ENCODE measurements at regions not wholly inside any gene's neighbourhood (a gene's known extent, or its start where the extent isn't known, plus 50 kb on each side); places are given as distances from the start of the nearest gene placed in this dataset.

- no peak overlapping the region for H3K27ac ChIP-seq
- TF ChIP-seq CTCF (IDR thresholded peaks at IDR 0.05) (no peak), ZFX (IDR thresholded peaks at IDR 0.05; ENCODE audit: borderline replicate concordance) (no peak)
Observed at GRCh38 chr3:163315786-163316185, 1762.5 kb downstream of the SI start.

- no peak overlapping the region for H3K27ac ChIP-seq
- no peak for TF ChIP-seq ZFX (IDR thresholded peaks at IDR 0.05; ENCODE audit: borderline replicate concordance)
- TF ChIP-seq CTCF (IDR thresholded peaks at IDR 0.05), result no peak
Observed at GRCh38 chr3:163306405-163306804, 1771.9 kb downstream of the SI start.

DNA sequence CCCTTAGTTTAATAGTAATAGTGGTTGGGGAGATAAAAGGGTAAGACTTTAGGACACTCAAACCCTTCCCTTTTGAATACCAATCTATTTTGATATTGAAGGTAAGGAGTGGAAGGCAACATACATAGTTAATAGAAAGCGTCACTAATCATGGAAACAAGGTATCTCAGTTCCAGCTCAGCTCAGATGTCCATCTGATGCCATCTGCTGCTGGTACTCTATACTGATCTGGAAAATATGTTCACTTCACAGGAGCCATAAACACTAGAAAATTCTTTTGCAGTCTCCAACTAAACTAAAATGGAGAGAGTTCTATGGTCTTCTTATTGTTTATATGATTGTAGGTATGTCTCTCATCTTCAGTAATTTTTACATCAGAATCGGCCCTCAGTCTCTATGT lies 1777.1 kb downstream of the OTOL1 start:
- no peak for TF ChIP-seq ZFX (IDR thresholded peaks at IDR 0.05; ENCODE audit: borderline replicate concordance)
- peak; percentile 24; the same call in 1 of the 2 replicates for TF ChIP-seq CTCF (IDR thresholded peaks at IDR 0.05)

GRCh38 chr3:163266731-163267130 lies 1770.1 kb downstream of the OTOL1 start:
- H3K27ac ChIP-seq, result no peak overlapping the region
- no peak for TF ChIP-seq ZFX (IDR thresholded peaks at IDR 0.05; ENCODE audit: borderline replicate concordance)
- TF ChIP-seq CTCF (IDR thresholded peaks at IDR 0.05), result no peak

More for the DNA sequence above, 1777.1 kb downstream of the OTOL1 start:
- H3K27ac ChIP-seq, result no peak overlapping the region

DNA sequence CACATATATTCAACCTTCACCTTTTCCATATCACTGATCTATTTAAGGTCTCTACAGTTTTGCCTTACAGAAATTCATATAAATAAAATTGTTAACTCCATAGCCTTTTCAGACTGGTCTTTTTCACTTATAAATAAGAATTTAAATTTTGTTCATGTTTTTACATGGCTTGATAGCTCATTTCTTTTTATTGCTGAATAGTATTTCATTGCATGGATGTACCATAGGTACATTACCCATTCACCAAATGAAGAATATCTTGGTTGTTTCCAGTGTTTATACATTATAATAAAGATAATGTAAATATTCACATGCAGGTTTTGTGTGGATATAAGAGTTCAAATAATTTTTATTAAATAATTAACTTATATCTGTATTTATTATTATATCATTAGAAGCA lies 1765.0 kb downstream of the OTOL1 start:
- TF ChIP-seq ZFX (IDR thresholded peaks at IDR 0.05; ENCODE audit: borderline replicate concordance) (no peak), CTCF (IDR thresholded peaks at IDR 0.05) (no peak)

GRCh38 chr3:163261056-163261455 lies 1764.4 kb downstream of the OTOL1 start:
- no peak for TF ChIP-seq ZFX (IDR thresholded peaks at IDR 0.05; ENCODE audit: borderline replicate concordance)
- no peak for TF ChIP-seq CTCF (IDR thresholded peaks at IDR 0.05)

More for the DNA sequence above, 1765.0 kb downstream of the OTOL1 start:
- no peak overlapping the region for H3K27ac ChIP-seq

GRCh38 chr3:163218336-163218735 lies 1721.7 kb downstream of the OTOL1 start:
- H3K27ac ChIP-seq, result no peak overlapping the region
- TF ChIP-seq ZFX (IDR thresholded peaks at IDR 0.05; ENCODE audit: borderline replicate concordance) (no peak), CTCF (IDR thresholded peaks at IDR 0.05) (no peak)

More at GRCh38 chr3:163261056-163261455, 1764.4 kb downstream of the OTOL1 start:
- no peak overlapping the region for H3K27ac ChIP-seq
